ENCODE measurements at regions not wholly inside any gene's neighbourhood (a gene's known extent, or its start where the extent isn't known, plus 50 kb on each side); places are given as distances from the start of the nearest gene placed in this dataset.

DNA sequence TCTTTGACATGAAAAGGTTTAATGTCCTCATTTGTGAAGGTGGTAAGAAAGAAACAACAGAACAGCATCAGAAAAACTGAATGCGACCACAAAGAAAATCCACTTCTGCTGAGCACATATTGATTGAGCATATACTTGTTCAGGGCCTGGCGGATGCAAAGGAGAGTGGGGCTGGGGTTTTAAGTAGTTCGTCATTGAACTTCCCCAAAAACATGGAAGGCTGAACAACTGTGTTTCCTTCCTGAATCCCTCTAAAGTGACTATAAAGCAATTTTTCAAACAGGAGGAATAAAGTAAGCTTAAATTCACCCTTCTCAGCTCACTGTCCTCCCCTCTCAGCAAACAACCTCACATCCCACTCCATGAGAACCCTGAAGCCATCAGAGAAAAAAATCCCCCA lies 262.9 kb downstream of the AGTPBP1 start:
- TF ChIP-seq, protein P1, sequence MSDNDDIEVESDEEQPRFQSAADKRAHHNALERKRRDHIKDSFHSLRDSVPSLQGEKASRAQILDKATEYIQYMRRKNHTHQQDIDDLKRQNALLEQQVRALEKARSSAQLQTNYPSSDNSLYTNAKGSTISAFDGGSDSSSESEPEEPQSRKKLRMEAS (IDR thresholded peaks at IDR 0.05), result no peak
- no peak for TF ChIP-seq ZBTB7A (IDR thresholded peaks at IDR 0.05; ENCODE audit: low read depth)
- TF ChIP-seq TAF1 (IDR thresholded peaks at IDR 0.05; ENCODE audit: low read depth), result no peak
- no peak for TF ChIP-seq NFIC (IDR thresholded peaks at IDR 0.05)
- TF ChIP-seq EP300 (IDR thresholded peaks at IDR 0.05; ENCODE audit: borderline replicate concordance), result no peak
- no peak for TF ChIP-seq EGR1 (IDR thresholded peaks at IDR 0.05)
- no peak for TF ChIP-seq TEAD4 (IDR thresholded peaks at IDR 0.05)
- TF ChIP-seq RAD21 (IDR thresholded peaks at IDR 0.05; ENCODE audit: low read depth), result no peak
- TF ChIP-seq, protein P2, sequence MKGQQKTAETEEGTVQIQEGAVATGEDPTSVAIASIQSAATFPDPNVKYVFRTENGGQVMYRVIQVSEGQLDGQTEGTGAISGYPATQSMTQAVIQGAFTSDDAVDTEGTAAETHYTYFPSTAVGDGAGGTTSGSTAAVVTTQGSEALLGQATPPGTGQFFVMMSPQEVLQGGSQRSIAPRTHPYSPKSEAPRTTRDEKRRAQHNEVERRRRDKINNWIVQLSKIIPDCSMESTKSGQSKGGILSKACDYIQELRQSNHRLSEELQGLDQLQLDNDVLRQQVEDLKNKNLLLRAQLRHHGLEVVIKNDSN (IDR thresholded peaks at IDR 0.05), result no peak

DNA sequence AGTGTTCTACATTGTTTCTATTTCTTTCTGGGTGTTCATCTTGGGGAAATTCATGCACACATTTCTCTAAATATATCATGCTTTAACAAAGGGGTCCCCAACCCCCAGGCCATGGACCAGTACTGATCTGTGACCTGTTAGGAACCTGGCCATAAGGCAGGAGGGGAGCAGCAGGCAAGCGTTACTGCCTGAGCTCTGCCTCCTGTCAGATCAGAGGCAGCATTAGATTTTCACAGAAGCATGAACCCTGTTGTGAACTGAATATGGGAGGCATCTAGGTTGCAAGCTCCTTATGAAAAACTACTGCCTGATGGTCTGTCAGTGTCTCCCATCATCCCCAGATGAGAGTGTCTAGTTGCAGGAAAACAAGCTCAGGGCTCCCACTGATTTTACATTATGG lies 270.0 kb downstream of the AGTPBP1 start:
- TF ChIP-seq, protein P3, sequence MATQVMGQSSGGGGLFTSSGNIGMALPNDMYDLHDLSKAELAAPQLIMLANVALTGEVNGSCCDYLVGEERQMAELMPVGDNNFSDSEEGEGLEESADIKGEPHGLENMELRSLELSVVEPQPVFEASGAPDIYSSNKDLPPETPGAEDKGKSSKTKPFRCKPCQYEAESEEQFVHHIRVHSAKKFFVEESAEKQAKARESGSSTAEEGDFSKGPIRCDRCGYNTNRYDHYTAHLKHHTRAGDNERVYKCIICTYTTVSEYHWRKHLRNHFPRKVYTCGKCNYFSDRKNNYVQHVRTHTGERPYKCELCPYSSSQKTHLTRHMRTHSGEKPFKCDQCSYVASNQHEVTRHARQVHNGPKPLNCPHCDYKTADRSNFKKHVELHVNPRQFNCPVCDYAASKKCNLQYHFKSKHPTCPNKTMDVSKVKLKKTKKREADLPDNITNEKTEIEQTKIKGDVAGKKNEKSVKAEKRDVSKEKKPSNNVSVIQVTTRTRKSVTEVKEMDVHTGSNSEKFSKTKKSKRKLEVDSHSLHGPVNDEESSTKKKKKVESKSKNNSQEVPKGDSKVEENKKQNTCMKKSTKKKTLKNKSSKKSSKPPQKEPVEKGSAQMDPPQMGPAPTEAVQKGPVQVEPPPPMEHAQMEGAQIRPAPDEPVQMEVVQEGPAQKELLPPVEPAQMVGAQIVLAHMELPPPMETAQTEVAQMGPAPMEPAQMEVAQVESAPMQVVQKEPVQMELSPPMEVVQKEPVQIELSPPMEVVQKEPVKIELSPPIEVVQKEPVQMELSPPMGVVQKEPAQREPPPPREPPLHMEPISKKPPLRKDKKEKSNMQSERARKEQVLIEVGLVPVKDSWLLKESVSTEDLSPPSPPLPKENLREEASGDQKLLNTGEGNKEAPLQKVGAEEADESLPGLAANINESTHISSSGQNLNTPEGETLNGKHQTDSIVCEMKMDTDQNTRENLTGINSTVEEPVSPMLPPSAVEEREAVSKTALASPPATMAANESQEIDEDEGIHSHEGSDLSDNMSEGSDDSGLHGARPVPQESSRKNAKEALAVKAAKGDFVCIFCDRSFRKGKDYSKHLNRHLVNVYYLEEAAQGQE (IDR thresholded peaks at IDR 0.05; ENCODE audit: low read depth), result no peak
- TF ChIP-seq, protein P2 (IDR thresholded peaks at IDR 0.05), result no peak
- no peak for TF ChIP-seq TEAD4 (IDR thresholded peaks at IDR 0.05)
- no peak for TF ChIP-seq TAF1 (IDR thresholded peaks at IDR 0.05; ENCODE audit: low read depth)
- TF ChIP-seq NFIC (IDR thresholded peaks at IDR 0.05), result no peak
- TF ChIP-seq FOXM1 (IDR thresholded peaks at IDR 0.05; ENCODE audit: borderline replicate concordance, low read depth), result no peak
- no peak for TF ChIP-seq YY1 (IDR thresholded peaks at IDR 0.05; ENCODE audit: low read depth)
- TF ChIP-seq CEBPB (IDR thresholded peaks at IDR 0.05), result no peak
- TF ChIP-seq RAD21 (IDR thresholded peaks at IDR 0.05; ENCODE audit: low read depth), result no peak

DNA sequence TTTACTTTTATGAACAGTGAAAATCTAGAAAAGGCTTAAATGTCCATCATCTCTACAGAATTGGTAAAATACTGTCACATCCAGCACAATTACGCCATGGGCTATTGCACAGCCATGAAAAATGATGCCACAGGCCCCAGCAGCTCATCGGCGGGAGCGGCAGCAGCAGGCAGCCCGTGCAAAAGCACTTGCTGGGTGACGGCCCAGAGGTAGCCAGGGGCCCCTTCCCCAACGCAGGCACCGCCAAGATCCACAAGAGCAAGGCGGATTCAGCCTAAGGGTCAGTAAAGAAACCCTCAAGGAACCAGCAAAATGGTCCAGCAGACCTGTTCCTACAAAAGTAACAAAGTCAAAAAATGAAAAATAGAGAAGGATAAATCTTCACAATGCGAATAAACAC lies 272.7 kb downstream of the AGTPBP1 start:
- TF ChIP-seq NFIC (IDR thresholded peaks at IDR 0.05) (no peak), FOXM1 (IDR thresholded peaks at IDR 0.05; ENCODE audit: borderline replicate concordance, low read depth) (no peak), EGR1 (IDR thresholded peaks at IDR 0.05) (no peak), TAF1 (IDR thresholded peaks at IDR 0.05; ENCODE audit: low read depth) (no peak), RAD21 (IDR thresholded peaks at IDR 0.05; ENCODE audit: low read depth) (no peak), TCF12 (IDR thresholded peaks at IDR 0.05; ENCODE audit: low read depth) (no peak), EP300 (IDR thresholded peaks at IDR 0.05; ENCODE audit: borderline replicate concordance) (no peak), YY1 (IDR thresholded peaks at IDR 0.05; ENCODE audit: low read depth) (no peak), CEBPB (IDR thresholded peaks at IDR 0.05) (no peak), TEAD4 (IDR thresholded peaks at IDR 0.05) (no peak), ZBTB7A (IDR thresholded peaks at IDR 0.05; ENCODE audit: low read depth) (no peak), CREB1 (IDR thresholded peaks at IDR 0.05; ENCODE audit: low read depth) (no peak)
- TF ChIP-seq, protein P2 (IDR thresholded peaks at IDR 0.05), result no peak
- TF ChIP-seq, protein P1 (IDR thresholded peaks at IDR 0.05), result no peak
- TF ChIP-seq, protein P3 (IDR thresholded peaks at IDR 0.05; ENCODE audit: low read depth), result no peak

DNA sequence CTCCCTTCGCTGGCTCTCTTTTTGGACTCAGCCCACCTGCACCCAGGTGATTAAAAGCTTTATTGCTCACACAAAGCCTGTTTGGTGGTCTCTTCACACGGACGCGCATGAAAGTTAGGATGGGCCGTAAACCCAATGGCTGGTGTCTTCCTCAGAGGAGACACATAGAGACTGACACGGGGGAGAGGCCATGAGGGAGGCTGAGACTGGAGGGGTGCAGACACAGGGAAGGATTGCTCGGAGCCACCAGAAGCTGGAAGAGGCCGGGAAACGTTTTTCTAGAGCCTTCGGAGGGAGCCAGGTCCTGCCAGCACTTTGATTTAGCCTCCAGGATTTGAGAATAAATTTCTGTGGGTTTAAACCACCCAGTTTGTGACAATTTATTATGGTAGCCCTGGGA lies 274.9 kb downstream of the AGTPBP1 start:
- no peak for TF ChIP-seq EGR1 (IDR thresholded peaks at IDR 0.05)
- no peak for TF ChIP-seq EP300 (IDR thresholded peaks at IDR 0.05; ENCODE audit: borderline replicate concordance)
- TF ChIP-seq FOXM1 (IDR thresholded peaks at IDR 0.05; ENCODE audit: borderline replicate concordance, low read depth), result no peak

DNA sequence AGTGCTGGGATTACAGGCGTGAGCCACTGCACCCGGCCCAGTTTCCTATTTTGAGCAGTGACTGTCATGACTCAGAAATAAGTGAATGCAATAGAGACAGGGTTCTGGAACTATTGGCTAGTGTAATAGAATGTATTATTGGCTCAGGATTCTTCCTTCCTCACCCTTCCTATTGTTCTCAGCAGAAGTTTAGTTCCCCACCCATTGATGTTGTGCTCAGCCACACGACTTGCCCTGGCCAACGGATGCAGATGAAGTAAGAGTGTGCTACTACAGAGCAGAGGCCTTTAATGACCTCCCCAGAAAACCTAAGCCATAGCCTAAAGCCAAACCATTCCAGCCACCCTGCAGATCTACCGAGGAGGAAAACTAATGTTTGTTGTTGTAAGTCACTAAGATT lies 287.9 kb downstream of the AGTPBP1 start:
- TF ChIP-seq NFIC (IDR thresholded peaks at IDR 0.05), result no peak
- TF ChIP-seq, protein P2 (IDR thresholded peaks at IDR 0.05), result no peak
- TF ChIP-seq, protein P1 (IDR thresholded peaks at IDR 0.05), result no peak

DNA sequence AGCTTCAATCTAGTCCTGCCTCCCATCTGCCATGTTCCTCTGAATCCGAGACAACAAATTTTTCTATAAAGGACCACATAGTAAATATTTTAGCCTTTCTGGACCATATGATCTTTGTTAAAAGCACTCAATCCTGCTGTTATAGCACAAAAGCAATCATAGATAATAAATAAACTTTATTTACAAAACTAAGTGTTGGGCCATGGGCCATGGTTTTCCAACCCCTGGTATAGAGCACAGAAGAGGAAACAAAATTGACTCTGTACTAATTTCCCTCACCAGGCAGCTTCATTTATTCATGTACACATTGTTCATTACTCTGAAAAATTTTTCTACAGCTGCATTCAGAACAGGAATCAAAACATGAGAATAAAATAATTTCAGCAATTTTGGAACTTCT lies 288.9 kb downstream of the AGTPBP1 start:
- TF ChIP-seq EP300 (IDR thresholded peaks at IDR 0.05; ENCODE audit: borderline replicate concordance), result no peak
- TF ChIP-seq TCF12 (IDR thresholded peaks at IDR 0.05; ENCODE audit: low read depth), result no peak
- no peak for TF ChIP-seq FOXM1 (IDR thresholded peaks at IDR 0.05; ENCODE audit: borderline replicate concordance, low read depth)
- no peak for TF ChIP-seq TEAD4 (IDR thresholded peaks at IDR 0.05)
- TF ChIP-seq, protein P1 (IDR thresholded peaks at IDR 0.05), result no peak
- TF ChIP-seq RAD21 (IDR thresholded peaks at IDR 0.05; ENCODE audit: low read depth), result no peak
- no peak for TF ChIP-seq TAF1 (IDR thresholded peaks at IDR 0.05; ENCODE audit: low read depth)

Measured in Ishikawa (cell line).